Adrenal gland (tissue), 9 donors: ENCODE measurements at regions not wholly inside any gene's neighbourhood (a gene's known extent, or its start where the extent isn't known, plus 50 kb on each side); places are given as distances from the start of the nearest gene placed in this dataset.

ENCODE experiments used
- DNase-seq, 7 donors: peaks; one replicate each; pipeline ENCODE4 v3.0.0-alpha.2; 2019 to 2020
- H3K27ac ChIP-seq, 5 donors: fragments of 200-600 bp; sonication (generic) in 4 of 5; 1 replicate in 3 of 5; 2 replicates in 2 of 5; pipeline versions ENCODE4 v1.5.1 to v1.8.0; 2016 to 2020; ENCODE audit warnings: mild to moderate bottlenecking in 1 of 5
- H3K27me3 ChIP-seq: fragments of 200-600 bp; 2 replicates; pipeline ENCODE4 v1.8.0; 2021
- H3K36me3 ChIP-seq, 2 donors: fragments of 200-600 bp; replicated peaks in 1 of 2; 1 replicate in 1 of 2; 2 replicates in 1 of 2; pipeline versions ENCODE4 v1.5.1 to v1.8.0; 2018 to 2022
- H3K4me1 ChIP-seq, 2 donors: fragments of 200-600 bp; replicated peaks in 1 of 2; 1 replicate in 1 of 2; 2 replicates in 1 of 2; pipeline versions ENCODE4 v1.5.1 to v1.8.0; 2018 to 2021
- H3K4me3 ChIP-seq, 4 donors: fragments of 200-600 bp; sonication (generic) in 3 of 4; one replicate each; pipeline ENCODE4 v1.5.1; 2016 to 2018
- H3K9me3 ChIP-seq, 3 donors: fragments of 200-600 bp; sonication (generic) in 1 of 3; replicated peaks in 1 of 3; 1 replicate in 2 of 3; 2 replicates in 1 of 3; pipeline versions ENCODE4 v1.5.1 to v1.8.0; 2016 to 2021
- POLR2A ChIP-seq, 2 donors: fragments of 450-650 bp; IDR thresholded peaks; one replicate each; pipeline ENCODE4 v1.6.1; 2017; ENCODE audit warnings: antibody characterized with exemption in 2 of 2, mild to moderate bottlenecking in 2 of 2, moderate library complexity in 1 of 2
- WGBS, 4 donors: extraction: QIAGEN DNeasy Blood & Tissue Kit in 2 of 4; methylation state at CpG; one replicate each; pipeline versions ENCODE4 v1.1.5 to v1.1.7; 2013 to 2017; 5-methylcytosine and 5-hydroxymethylcytosine counted together
- intact Hi-C, 2 donors: fragments of 100-400 bp; cut with DNase I; formaldehyde crosslinking; loops; one replicate each; pipeline versions ENCODE4 v1.14.1 to v1.15.0; 2022 to 2023
- TF ChIP-seq, protein P1 (sequence below), 6 experiments: fragments of 450-650 bp in 4 of 6; fragments of 200-600 bp in 2 of 6; sonication (generic) in 1 of 6; IDR thresholded peaks; 1 replicate in 5 of 6; 2 replicates in 1 of 6; pipeline versions ENCODE4 v1.5.1 to v1.8.0; 2016 to 2021; ENCODE audit warnings: antibody characterized with exemption in 6 of 6, mild to moderate bottlenecking in 2 of 6, moderate library complexity in 1 of 6
- donor health status: healthy with polysubstance abuse.
- donor health status: Bipolar disorder and iron deficiency.
- donor health status: DM: yes; HTN: yes; CAD: no.
- donor health status: DM: no; HTN: no; CAD: no.
- donor health status: DM: no; HTN: no; CAD: no.

DNA sequence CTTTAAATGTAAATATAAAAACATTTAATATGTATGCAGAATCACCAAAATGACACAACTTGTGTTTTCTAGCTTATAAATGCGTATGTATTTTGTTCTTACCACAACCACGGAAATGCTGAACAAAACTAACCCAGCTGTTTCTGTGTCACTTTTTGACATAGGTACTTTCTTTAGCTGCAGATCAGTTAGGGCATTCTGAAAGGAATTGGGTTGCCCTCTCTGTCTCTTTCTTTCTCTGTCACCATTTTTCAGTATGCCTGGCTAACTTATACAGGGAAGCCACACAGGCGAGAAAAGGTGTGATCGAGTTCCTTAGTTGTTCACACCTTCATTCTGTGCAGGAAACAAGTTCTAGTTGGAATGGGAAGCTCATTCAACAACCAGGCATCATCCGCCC lies 72.6 kb upstream of the ARGLU1 start:
- Histone ChIP-seq H3K4me3 (no peak overlapping the region), H3K36me3 (no peaks in the 10 kb centered on the region), H3K27ac (no peak overlapping the region), H3K27me3 (no peaks in the 10 kb centered on the region), H3K9me3 (no peaks in the 10 kb centered on the region), H3K4me1 (no peaks in the 10 kb centered on the region)
- intact Hi-C loops: no loop called here
- WGBS, 4 donors: 90 to 96% (median 92%) methylated on average over 5 of the region's 5 CpGs
- no peak for TF ChIP-seq POLR2A (IDR thresholded peaks at IDR 0.05)
- TF ChIP-seq, protein P1, sequence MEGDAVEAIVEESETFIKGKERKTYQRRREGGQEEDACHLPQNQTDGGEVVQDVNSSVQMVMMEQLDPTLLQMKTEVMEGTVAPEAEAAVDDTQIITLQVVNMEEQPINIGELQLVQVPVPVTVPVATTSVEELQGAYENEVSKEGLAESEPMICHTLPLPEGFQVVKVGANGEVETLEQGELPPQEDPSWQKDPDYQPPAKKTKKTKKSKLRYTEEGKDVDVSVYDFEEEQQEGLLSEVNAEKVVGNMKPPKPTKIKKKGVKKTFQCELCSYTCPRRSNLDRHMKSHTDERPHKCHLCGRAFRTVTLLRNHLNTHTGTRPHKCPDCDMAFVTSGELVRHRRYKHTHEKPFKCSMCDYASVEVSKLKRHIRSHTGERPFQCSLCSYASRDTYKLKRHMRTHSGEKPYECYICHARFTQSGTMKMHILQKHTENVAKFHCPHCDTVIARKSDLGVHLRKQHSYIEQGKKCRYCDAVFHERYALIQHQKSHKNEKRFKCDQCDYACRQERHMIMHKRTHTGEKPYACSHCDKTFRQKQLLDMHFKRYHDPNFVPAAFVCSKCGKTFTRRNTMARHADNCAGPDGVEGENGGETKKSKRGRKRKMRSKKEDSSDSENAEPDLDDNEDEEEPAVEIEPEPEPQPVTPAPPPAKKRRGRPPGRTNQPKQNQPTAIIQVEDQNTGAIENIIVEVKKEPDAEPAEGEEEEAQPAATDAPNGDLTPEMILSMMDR (IDR thresholded peaks at IDR 0.05): no peak
- no peak for DNase-seq

- Histone ChIP-seq H3K4me1 (no peaks in the 10 kb centered on the region), H3K27me3 (no peaks in the 10 kb centered on the region), H3K36me3 (no peaks in the 10 kb centered on the region), H3K27ac (no peak overlapping the region), H3K4me3 (no peak overlapping the region), H3K9me3 (no peaks in the 10 kb centered on the region)
- TF ChIP-seq, protein P1 (IDR thresholded peaks at IDR 0.05): no peak
- no peak for TF ChIP-seq POLR2A (IDR thresholded peaks at IDR 0.05)
- intact Hi-C loops: no loop called here
- 85 to 92% (median 90%) methylated on average over 2 of the region's 2 CpGs for WGBS, 4 donors
- DNase-seq: no peak
Observed at GRCh38 chr13:106637519-106637918, 69.6 kb upstream of the ARGLU1 start.

DNA sequence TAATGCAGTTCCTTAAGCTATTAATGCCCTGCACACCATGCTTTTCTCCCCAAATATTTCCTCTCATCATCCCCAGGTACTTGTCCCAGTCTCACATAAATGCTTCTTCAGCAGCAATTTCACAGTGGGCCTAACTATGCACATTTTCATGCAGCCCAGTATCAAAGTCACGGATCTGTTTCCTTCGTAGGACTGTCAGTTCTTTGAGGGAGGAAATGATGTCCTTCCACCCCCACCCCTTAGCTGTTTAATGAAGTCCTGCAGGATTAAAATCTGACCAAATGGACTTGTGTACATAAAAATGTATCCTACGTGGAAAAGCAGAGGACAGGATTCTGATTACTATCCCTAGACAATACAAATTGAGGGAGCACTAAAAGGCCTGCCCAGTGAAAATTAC lies 68.6 kb upstream of the ARGLU1 start:
- 76 to 88% (median 76%) methylated on average over 3 of the region's 3 CpGs for WGBS, 4 donors
- Histone ChIP-seq H3K4me1 (no peaks in the 10 kb centered on the region), H3K4me3 (no peak overlapping the region), H3K27ac (no peak overlapping the region), H3K27me3 (no peaks in the 10 kb centered on the region), H3K9me3 (no peaks in the 10 kb centered on the region), H3K36me3 (no peaks in the 10 kb centered on the region)
- intact Hi-C loops: no loop called here
- TF ChIP-seq, protein P1 (IDR thresholded peaks at IDR 0.05): no peak
- TF ChIP-seq POLR2A (IDR thresholded peaks at IDR 0.05): no peak
- no peak for DNase-seq

- TF ChIP-seq, protein P1 (IDR thresholded peaks at IDR 0.05): no peak
- no peak for TF ChIP-seq POLR2A (IDR thresholded peaks at IDR 0.05)
- intact Hi-C loops: no loop called here
- H3K36me3 ChIP-seq: no peaks in the 10 kb centered on the region
- no peak for DNase-seq
- no peaks in the 10 kb centered on the region for H3K4me1 ChIP-seq
- no peak overlapping the region for H3K4me3 ChIP-seq
- H3K9me3 ChIP-seq: no peaks in the 10 kb centered on the region
- 74 to 91% (median 85%) methylated on average over 8 to 9 of the region's 9 CpGs for WGBS, 4 donors
- no peaks in the 10 kb centered on the region for H3K27me3 ChIP-seq
- no peak overlapping the region for H3K27ac ChIP-seq
Observed at GRCh38 chr13:106635616-106636015, 67.7 kb upstream of the ARGLU1 start.
